ENCODE measurements at regions not wholly inside any gene's neighbourhood (a gene's known extent, or its start where the extent isn't known, plus 50 kb on each side); places are given as distances from the start of the nearest gene placed in this dataset.

DNA sequence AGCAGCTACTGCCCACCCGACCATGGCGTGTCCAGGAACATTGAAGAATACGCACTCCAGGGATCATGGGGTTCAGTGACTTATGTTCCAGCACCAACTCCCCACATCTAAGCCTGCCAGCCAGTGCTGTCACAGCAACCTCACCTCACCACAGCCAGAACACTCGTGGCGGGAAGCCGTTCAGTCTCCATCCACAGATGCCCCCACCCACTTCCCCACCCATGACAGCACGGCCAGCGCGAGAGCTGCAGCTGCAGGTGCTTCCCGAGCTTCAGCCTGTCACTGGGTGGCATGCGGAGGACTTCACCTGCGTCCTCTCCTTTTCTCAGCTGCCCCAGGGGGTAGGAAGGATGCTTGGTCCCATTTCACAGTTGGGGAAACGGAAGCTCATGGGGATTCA, 50.3 kb downstream of the RBFOX3 start:
- Mint-ChIP-seq H3K36me3 (ENCODE audit: insufficient read depth in 1 of 3, low read depth in 3 of 3) (peaks cover 0 to 3% (median 1%) of the 10 kb centered on the region in 3 experiments; a peak in 4 of 7 replicates), H3K4me3 (no peak overlapping the region), H3K9me3 (peaks cover 2 to 3% of the 10 kb centered on the region in 2 experiments; a peak in 3 of 5 replicates), H3K4me1 (peaks cover 12 to 14% of the 10 kb centered on the region in 2 experiments), H3K27ac (no peak overlapping the region), H3K27me3 (ENCODE audit: low read depth) (peaks cover 14% of the 10 kb centered on the region)
- no CpG with 5 or more reads among the region's 13 CpGs for WGBS (ENCODE audit: extremely low coverage, insufficient read length, low lambda C conversion rate)
- Histone ChIP-seq H3K56ac (ENCODE audit: insufficient read length, low read depth, low read length) (no peak overlapping the region), H3K4me2 (ENCODE audit: insufficient read depth, insufficient read length, low read length) (no peak overlapping the region), H3K9ac (ENCODE audit: extremely low read depth, insufficient read length, low read length) (no peak overlapping the region), H4K20me1 (ENCODE audit: control insufficient read depth, insufficient read depth, insufficient read length) (no peaks in the 10 kb centered on the region), H3K14ac (ENCODE audit: insufficient read depth, low read length) (no peak overlapping the region), H4K91ac (ENCODE audit: insufficient read length, low read depth, low read length) (no peak overlapping the region), H4K5ac (ENCODE audit: insufficient read length, low read depth, low read length) (no peak overlapping the region), H3K4me1 (ENCODE audit: insufficient read depth, low read length) (no peaks in the 10 kb centered on the region), H3K79me2 (ENCODE audit: insufficient read depth, low read length) (no peaks in the 10 kb centered on the region), H3K4ac (ENCODE audit: low read depth, low read length) (no peak overlapping the region), H3K23me2 (ENCODE audit: insufficient read length, low read depth, low read length, poor library complexity, severe bottlenecking) (no peaks in the 10 kb centered on the region), H4K8ac (replicated peaks; ENCODE audit: insufficient read length, low read depth, low read length) (no peak overlapping the region), H2BK15ac (ENCODE audit: low read depth, low read length) (no peak overlapping the region), H3T11ph (ENCODE audit: low read length) (no peak overlapping the region), H2BK20ac (ENCODE audit: low read depth, low read length, poor library complexity, severe bottlenecking) (no peak overlapping the region), H3K27ac (ENCODE audit: insufficient read length, low read depth, low read length) (no peak overlapping the region), H3K18ac (ENCODE audit: insufficient read length, low read depth, low read length) (no peak overlapping the region), H2AFZ (ENCODE audit: low read length) (no peak overlapping the region), H2BK120ac (ENCODE audit: low read depth, low read length, poor library complexity, severe bottlenecking) (no peak overlapping the region), H3K79me1 (ENCODE audit: insufficient read depth, low read depth, low read length, poor library complexity, severe bottlenecking) (no peaks in the 10 kb centered on the region), H2BK5ac (ENCODE audit: insufficient read length, low read length) (no peak overlapping the region), H3K9me3 (ENCODE audit: control insufficient read depth, low read depth, low read length) (no peaks in the 10 kb centered on the region), H3K27me3 (ENCODE audit: insufficient read depth, low read length) (no peaks in the 10 kb centered on the region), H2BK12ac (ENCODE audit: insufficient read length, low read depth, low read length) (no peak overlapping the region), H2AK5ac (ENCODE audit: insufficient read length, low read length) (no peak overlapping the region), H3K23ac (ENCODE audit: insufficient read length, low read depth, low read length) (no peak overlapping the region)
- TF ChIP-seq, protein P1, sequence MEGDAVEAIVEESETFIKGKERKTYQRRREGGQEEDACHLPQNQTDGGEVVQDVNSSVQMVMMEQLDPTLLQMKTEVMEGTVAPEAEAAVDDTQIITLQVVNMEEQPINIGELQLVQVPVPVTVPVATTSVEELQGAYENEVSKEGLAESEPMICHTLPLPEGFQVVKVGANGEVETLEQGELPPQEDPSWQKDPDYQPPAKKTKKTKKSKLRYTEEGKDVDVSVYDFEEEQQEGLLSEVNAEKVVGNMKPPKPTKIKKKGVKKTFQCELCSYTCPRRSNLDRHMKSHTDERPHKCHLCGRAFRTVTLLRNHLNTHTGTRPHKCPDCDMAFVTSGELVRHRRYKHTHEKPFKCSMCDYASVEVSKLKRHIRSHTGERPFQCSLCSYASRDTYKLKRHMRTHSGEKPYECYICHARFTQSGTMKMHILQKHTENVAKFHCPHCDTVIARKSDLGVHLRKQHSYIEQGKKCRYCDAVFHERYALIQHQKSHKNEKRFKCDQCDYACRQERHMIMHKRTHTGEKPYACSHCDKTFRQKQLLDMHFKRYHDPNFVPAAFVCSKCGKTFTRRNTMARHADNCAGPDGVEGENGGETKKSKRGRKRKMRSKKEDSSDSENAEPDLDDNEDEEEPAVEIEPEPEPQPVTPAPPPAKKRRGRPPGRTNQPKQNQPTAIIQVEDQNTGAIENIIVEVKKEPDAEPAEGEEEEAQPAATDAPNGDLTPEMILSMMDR (conservative IDR thresholded peaks at IDR 0.05): no peak
- DNase-seq: no peak

Data from H9 (cell line).